Naive thymus-derived CD4-positive, alpha-beta T cell (primary cell): ENCODE measurements at regions not wholly inside any gene's neighbourhood (a gene's known extent, or its start where the extent isn't known, plus 50 kb on each side); places are given as distances from the start of the nearest gene placed in this dataset.

ENCODE experiments used
- ATAC-seq: fragments of 150-1000 bp; cut with Tn5 transposase; 2 replicates; pipeline ENCODE4 v1.10.0; 2021; ENCODE audit warnings: mild to moderate bottlenecking, moderate library complexity
- CTCF ChIA-PET: fragments of 350-600 bp; sonication (Branson Sonifier 250); formaldehyde crosslinking; loops from one replicate; lab custom pipeline; 2021; ENCODE audit warnings: antibody characterized with exemption; lab: Charles Lee
- POLR2A ChIA-PET: fragments of 350-600 bp; sonication (Branson Sonifier 250); formaldehyde crosslinking; loops from one replicate; lab custom pipeline; 2021; ENCODE audit warnings: antibody characterized with exemption, inconsistent platforms; lab: Charles Lee
- DNase-seq, 9 donors: peaks; one replicate each; pipeline versions ENCODE4 v3.0.0 to v3.0.0-alpha.2; 2020 to 2022; ENCODE audit warnings: mixed read lengths in 1 of 9
- H3K27ac ChIP-seq: one replicate; pipeline ENCODE4 v1.7.0; 2013; ENCODE audit warnings: mild to moderate bottlenecking, low read depth, low read length, moderate library complexity
- H3K27me3 ChIP-seq, 2 donors: one replicate each; pipeline ENCODE4 v1.7.0; 2013; ENCODE audit warnings: low read length in 2 of 2, mild to moderate bottlenecking in 2 of 2, moderate library complexity in 2 of 2; ENCODE audit not compliant: control insufficient read depth in 2 of 2, insufficient read depth in 2 of 2
- H3K36me3 ChIP-seq, 3 experiments: 1 replicate in 2 of 3; 2 replicates in 1 of 3; pipeline ENCODE4 v1.7.0; 2013; ENCODE audit warnings: low read length in 3 of 3, mild to moderate bottlenecking in 3 of 3, moderate library complexity in 1 of 3; ENCODE audit not compliant: insufficient read depth in 3 of 3, control insufficient read depth in 2 of 3
- H3K4me1 ChIP-seq, 2 donors: one replicate each; pipeline ENCODE4 v1.7.0; 2013; ENCODE audit warnings: low read length in 2 of 2, mild to moderate bottlenecking in 2 of 2, moderate library complexity in 1 of 2; ENCODE audit not compliant: control insufficient read depth in 2 of 2, insufficient read depth in 2 of 2
- H3K4me3 ChIP-seq: 2 replicates; pipeline ENCODE4 v1.7.0; 2013; ENCODE audit warnings: mild to moderate bottlenecking, low read length
- H3K9me3 ChIP-seq, 3 experiments: 1 replicate in 2 of 3; 2 replicates in 1 of 3; pipeline ENCODE4 v1.7.0; 2013; ENCODE audit warnings: low read length in 3 of 3; ENCODE audit not compliant: control insufficient read depth in 2 of 3
- H3K27ac Mint-ChIP-seq, 9 donors: one replicate each; pipeline ENCODE4 v1.8.0; 2020 to 2022; ENCODE audit warnings: mixed read lengths in 9 of 9, mild to moderate bottlenecking in 8 of 9, moderate library complexity in 5 of 9, inconsistent platforms in 2 of 9
- H3K27me3 Mint-ChIP-seq, 5 donors: one replicate each; pipeline ENCODE4 v1.8.0; 2021 to 2022; ENCODE audit warnings: mixed read lengths in 5 of 5, mild to moderate bottlenecking in 1 of 5
- H3K36me3 Mint-ChIP-seq, 5 donors: one replicate each; pipeline ENCODE4 v1.8.0; 2020 to 2022; ENCODE audit warnings: mixed read lengths in 5 of 5, mild to moderate bottlenecking in 3 of 5, inconsistent platforms in 1 of 5
- H3K4me1 Mint-ChIP-seq, 7 donors: one replicate each; pipeline ENCODE4 v1.8.0; 2020 to 2022; ENCODE audit warnings: mixed read lengths in 7 of 7, mild to moderate bottlenecking in 3 of 7, inconsistent platforms in 1 of 7
- H3K4me3 Mint-ChIP-seq, 10 donors: one replicate each; pipeline ENCODE4 v1.8.0; 2020 to 2022; ENCODE audit warnings: mild to moderate bottlenecking in 10 of 10, mixed read lengths in 10 of 10, moderate library complexity in 6 of 10, inconsistent platforms in 2 of 10
- H3K9me3 Mint-ChIP-seq, 11 donors: one replicate each; pipeline ENCODE4 v1.8.0; 2020 to 2022; ENCODE audit warnings: mixed read lengths in 11 of 11, mild to moderate bottlenecking in 4 of 11, inconsistent platforms in 1 of 11, moderate library complexity in 1 of 11
- intact Hi-C, 2 donors: fragments of 100-400 bp; cut with micrococcal nuclease; formaldehyde crosslinking; loops; one replicate each; pipeline ENCODE4 v1.15.1; 2023

DNA sequence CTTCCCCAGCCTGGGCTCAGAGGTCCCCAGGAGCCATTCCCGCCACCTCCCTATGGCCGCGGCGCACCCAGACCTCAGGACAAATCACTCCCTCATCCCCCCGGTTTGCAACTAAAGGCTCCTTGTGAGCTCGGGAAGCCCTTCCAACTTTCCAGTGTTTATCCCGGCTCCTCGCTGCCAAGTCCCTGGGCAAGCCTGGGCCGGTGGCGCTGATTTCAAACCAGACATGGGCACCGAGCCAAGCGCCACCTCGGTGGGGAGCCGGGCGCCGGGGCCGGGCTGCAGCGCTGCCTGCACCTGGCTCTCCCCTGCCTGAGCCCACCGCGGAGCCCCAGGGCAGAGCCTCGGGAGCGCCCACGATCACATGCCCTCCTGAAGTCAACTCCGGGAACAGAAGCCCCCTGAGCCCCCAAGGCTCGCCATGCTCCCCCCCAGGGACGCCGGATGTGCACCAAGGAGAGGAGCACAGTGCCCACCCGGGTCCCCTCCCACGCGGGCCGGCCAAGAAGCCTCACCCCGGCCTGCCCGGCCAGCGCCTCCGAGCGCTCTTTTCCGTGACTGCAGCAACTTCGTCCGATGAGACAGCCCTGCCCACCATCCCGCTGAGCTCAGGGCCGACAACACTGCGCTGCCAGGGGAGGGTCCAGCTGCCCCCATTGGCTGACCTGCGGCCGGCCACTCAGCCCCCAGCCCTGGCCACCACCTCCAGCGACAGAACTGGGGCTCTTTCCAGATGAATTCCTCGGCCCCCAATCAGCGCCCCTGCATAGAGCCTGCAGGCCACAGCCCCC lies 50.0 kb downstream of the NCOR2 start:
- CTCF ChIA-PET = no interaction called here
- H3K4me3 Mint-ChIP-seq = no peak overlapping the region
- intact Hi-C loops = no loop called here
- peaks cover 0 to 1% (median 0%) of the 10 kb centered on the region in 11 donors for H3K9me3 Mint-ChIP-seq
- POLR2A ChIA-PET = no interaction called here
- H3K27me3 ChIP-seq = no peaks in the 10 kb centered on the region
- DNase-seq = no peak
- H3K4me1 Mint-ChIP-seq = peaks cover 3 to 50% (median 35%) of the 10 kb centered on the region in 7 donors
- no peaks in the 10 kb centered on the region for H3K27me3 Mint-ChIP-seq
- peaks cover 0 to 12% (median 0%) of the 10 kb centered on the region in 5 donors for H3K36me3 Mint-ChIP-seq
- ATAC-seq = no peak
- no peaks in the 10 kb centered on the region for H3K4me1 ChIP-seq
- H3K27ac Mint-ChIP-seq = peak overlapping the region in 2 of 9 donors; percentile 19 to 52
- peaks cover 0 to 7% (median 0%) of the 10 kb centered on the region in 3 experiments for H3K36me3 ChIP-seq
- H3K9me3 ChIP-seq = no peaks in the 10 kb centered on the region
- H3K4me3 ChIP-seq = no peak overlapping the region
- no peak overlapping the region for H3K27ac ChIP-seq

DNA sequence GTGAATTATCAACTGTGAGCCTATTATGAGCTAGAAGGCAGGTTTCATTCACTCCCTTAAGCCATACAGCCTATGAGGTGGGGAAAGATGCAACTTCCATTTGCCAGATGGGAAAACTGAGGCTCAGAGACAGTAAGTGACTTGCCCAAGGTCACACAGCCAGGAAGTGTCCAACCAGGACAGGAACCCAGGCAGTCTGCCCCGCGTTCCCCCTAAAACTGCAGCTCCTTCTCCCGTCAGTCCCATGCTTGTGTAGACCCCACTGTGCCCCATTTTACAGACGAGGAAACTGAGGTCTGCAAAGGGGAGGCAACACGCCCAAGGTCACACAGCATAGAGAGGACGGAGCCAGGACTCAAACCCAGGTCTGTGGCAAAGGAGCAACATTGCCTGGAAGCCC lies 50.6 kb downstream of the NCOR2 start:
- H3K4me3 ChIP-seq = no peak overlapping the region
- Mint-ChIP-seq H3K9me3 (peaks cover 0 to 1% (median 0%) of the 10 kb centered on the region in 11 donors), H3K27me3 (no peaks in the 10 kb centered on the region), H3K4me3 (no peak overlapping the region), H3K4me1 (peaks cover 3 to 52% (median 36%) of the 10 kb centered on the region in 7 donors), H3K36me3 (peaks cover 0 to 17% (median 4%) of the 10 kb centered on the region in 5 donors), H3K27ac (no peak overlapping the region)
- H3K36me3 ChIP-seq = peaks cover 0 to 12% (median 0%) of the 10 kb centered on the region in 3 experiments
- ATAC-seq = no peak
- H3K4me1 ChIP-seq = no peaks in the 10 kb centered on the region
- intact Hi-C loops = no loop called here
- CTCF ChIA-PET = no interaction called here
- DNase-seq = no peak
- no peak overlapping the region for H3K27ac ChIP-seq
- no peaks in the 10 kb centered on the region for H3K9me3 ChIP-seq
- POLR2A ChIA-PET = no interaction called here
- H3K27me3 ChIP-seq = no peaks in the 10 kb centered on the region

DNA sequence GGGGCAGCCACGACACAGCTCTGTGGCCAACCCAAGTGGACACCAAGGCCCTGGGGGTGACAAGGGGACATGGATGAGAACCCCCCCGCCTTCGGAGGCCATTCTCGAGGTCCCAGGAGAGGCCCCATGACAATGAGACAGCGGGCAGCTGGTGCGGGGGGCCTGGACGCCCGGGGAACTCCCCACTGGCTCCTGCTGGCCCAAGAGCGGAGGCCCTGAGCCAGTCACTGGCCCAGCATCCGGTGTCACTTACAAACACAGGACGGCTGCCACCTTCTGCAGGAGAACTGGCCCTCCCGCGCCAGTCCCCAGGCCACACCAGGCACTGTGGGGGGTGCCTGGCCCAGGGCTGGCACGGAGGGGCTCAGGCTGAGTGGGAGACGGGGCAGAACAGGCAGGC lies 51.4 kb downstream of the NCOR2 start:
- Mint-ChIP-seq H3K4me1 (peaks cover 0 to 46% (median 28%) of the 10 kb centered on the region in 7 donors), H3K36me3 (peaks cover 0 to 17% (median 4%) of the 10 kb centered on the region in 5 donors), H3K27ac (no peak overlapping the region), H3K9me3 (peaks cover 0 to 1% (median 0%) of the 10 kb centered on the region in 11 donors), H3K4me3 (no peak overlapping the region), H3K27me3 (no peaks in the 10 kb centered on the region)
- POLR2A ChIA-PET = no interaction called here
- no peak for DNase-seq
- no peaks in the 10 kb centered on the region for H3K4me1 ChIP-seq
- H3K36me3 ChIP-seq = peaks cover 0 to 12% (median 0%) of the 10 kb centered on the region in 3 experiments
- no peaks in the 10 kb centered on the region for H3K9me3 ChIP-seq
- intact Hi-C loops = no loop called here
- ATAC-seq = no peak
- no peak overlapping the region for H3K4me3 ChIP-seq
- CTCF ChIA-PET = no interaction called here
- no peaks in the 10 kb centered on the region for H3K27me3 ChIP-seq
- H3K27ac ChIP-seq = no peak overlapping the region

DNA sequence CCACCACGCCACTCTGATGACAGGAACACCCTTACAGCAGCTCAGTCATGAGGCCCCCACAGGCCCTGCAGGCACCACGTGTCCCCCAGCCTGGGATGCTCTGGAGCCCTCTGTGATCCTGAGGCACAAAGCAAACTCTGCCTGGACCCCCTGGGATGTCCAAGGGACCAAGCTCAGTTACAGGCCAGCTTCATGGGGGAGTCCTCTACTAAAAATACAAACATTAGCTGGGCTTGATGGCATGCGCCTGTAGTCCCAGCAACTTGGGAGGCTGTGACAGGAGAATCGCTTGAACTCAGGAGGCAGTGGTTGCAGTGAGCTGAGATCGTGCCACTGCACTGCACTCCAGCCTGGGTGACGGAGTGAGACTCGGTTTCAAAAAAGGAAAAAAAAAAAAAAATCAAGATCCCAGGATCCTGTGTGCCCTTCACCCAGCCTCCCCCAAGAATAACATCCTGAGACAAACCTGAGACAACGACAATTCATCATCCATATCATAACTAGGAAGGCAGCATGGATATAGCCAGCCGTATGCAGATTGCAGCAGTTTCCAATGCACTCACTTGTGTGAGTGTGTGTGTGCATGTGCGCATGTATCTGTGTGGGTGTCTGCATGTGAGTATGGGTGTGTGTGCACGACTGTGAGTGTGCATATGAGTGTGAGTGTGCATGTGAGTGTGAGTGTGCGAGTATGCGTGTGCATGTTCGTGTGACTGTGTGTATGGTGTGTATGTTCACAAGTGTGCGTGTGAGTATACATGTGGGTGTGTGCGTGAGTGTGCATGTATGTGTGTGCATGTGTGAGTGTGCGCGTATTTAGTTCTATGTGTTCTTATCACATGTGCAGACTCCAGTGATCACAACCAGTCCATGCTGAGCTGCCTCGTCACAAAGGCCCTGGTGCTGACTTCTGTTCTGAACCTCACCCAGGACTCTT lies 52.1 kb downstream of the NCOR2 start:
- Histone ChIP-seq H3K36me3 (peaks cover 0 to 12% (median 0%) of the 10 kb centered on the region in 3 experiments), H3K27me3 (no peaks in the 10 kb centered on the region), H3K27ac (no peak overlapping the region), H3K4me3 (no peak overlapping the region), H3K4me1 (no peaks in the 10 kb centered on the region), H3K9me3 (no peaks in the 10 kb centered on the region)
- Mint-ChIP-seq H3K4me3 (no peak overlapping the region), H3K36me3 (peaks cover 0 to 17% (median 4%) of the 10 kb centered on the region in 5 donors), H3K4me1 (peaks cover 3 to 47% (median 29%) of the 10 kb centered on the region in 7 donors), H3K27me3 (no peaks in the 10 kb centered on the region), H3K27ac (no peak overlapping the region), H3K9me3 (peaks cover 0 to 1% (median 0%) of the 10 kb centered on the region in 11 donors)
- intact Hi-C loops = no loop called here
- ChIA-PET POLR2A (no interaction called here), CTCF (no interaction called here)
- DNase-seq = no peak
- ATAC-seq = no peak

DNA sequence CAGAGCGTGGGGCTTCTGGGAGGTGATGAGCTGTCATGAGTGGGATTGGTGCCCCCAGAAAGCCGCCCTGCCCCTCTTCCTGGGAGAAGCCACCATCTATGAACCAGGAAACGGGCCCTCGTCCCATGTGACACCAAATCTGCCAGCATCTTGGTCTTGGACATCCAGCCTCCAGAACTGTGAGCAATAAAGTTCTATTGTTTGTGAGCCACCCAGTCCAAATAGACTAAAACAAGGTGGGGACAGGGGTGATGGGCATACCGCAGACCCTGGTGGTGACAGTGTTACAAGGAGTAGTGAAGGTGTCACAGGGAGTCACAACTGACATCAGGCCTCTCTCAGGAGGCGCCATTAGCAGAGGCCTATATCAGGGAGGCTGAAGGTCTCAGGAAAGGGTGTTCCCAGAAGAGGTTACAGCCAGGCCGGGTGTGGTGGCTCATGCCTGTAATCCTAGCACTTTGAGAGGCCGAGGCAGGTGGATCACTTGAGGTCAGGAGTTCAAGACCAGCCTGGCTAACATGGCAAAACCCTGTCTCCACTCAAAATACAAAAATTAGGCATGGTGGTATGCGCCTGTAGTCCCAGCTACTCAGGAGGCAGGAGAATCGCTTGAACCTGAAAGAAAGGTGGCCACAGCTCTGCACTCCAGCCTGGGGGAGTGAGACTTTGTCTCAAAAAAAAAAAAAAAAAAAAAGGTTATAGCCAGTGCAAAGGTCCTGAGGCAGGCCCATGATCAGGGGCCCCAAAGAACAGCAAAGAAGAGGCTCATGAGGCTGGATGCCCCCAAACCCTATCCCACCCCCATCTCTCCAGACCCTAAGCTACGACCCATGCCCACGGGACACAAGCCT lies 53.0 kb downstream of the NCOR2 start:
- intact Hi-C loops = no loop called here
- Mint-ChIP-seq H3K4me1 (peaks cover 3 to 45% (median 27%) of the 10 kb centered on the region in 7 donors), H3K36me3 (peaks cover 0 to 17% (median 4%) of the 10 kb centered on the region in 5 donors), H3K4me3 (peak overlapping the region in 1 of 10 donors; percentile 41), H3K27me3 (no peaks in the 10 kb centered on the region), H3K9me3 (peaks cover 0 to 1% (median 0%) of the 10 kb centered on the region in 11 donors), H3K27ac (peak overlapping the region in 1 of 9 donors; percentile 26)
- H3K4me3 ChIP-seq = no peak overlapping the region
- POLR2A ChIA-PET = no interaction called here
- H3K27me3 ChIP-seq = no peaks in the 10 kb centered on the region
- no peak for ATAC-seq
- CTCF ChIA-PET = interaction anchor here (0.7 kb wide), 1 partner anchor 437 kb away, joined by 3 read pairs; no protein-coding TSS in a partner anchor
- H3K36me3 ChIP-seq = peaks cover 0 to 12% (median 0%) of the 10 kb centered on the region in 3 experiments
- H3K4me1 ChIP-seq = peaks cover 0 to 5% of the 10 kb centered on the region in 2 donors
- H3K9me3 ChIP-seq = no peaks in the 10 kb centered on the region
- no peak for DNase-seq
- no peak overlapping the region for H3K27ac ChIP-seq
